CD8-positive, alpha-beta memory T cell (primary cell): ENCODE measurements at regions not wholly inside any gene's neighbourhood (a gene's known extent, or its start where the extent isn't known, plus 50 kb on each side); places are given as distances from the start of the nearest gene placed in this dataset.
"Not testable (repeated sequence)": the region's sequence is repeated elsewhere in the genome, so short reads cannot be mapped to it uniquely, and the experiment has no call there.

Experiments
- CTCF ChIA-PET: fragments of 350-600 bp; sonication (Branson Sonifier 250); formaldehyde crosslinking; loops from one replicate; lab custom pipeline; 2021; ENCODE audit warnings: antibody characterized with exemption; lab: Charles Lee
- POLR2A ChIA-PET: fragments of 350-600 bp; sonication (Branson Sonifier 250); formaldehyde crosslinking; loops from one replicate; lab custom pipeline; 2021; ENCODE audit warnings: antibody characterized with exemption; lab: Charles Lee
- DNase-seq, 5 donors: peaks; one replicate each; pipeline versions ENCODE4 v3.0.0 to v3.0.0-alpha.2; 2020 to 2022; ENCODE audit warnings: mixed read lengths in 1 of 5
- H3K27ac ChIP-seq: one replicate; pipeline ENCODE4 v1.7.0; 2013; ENCODE audit warnings: low read depth, mild to moderate bottlenecking, low read length, moderate library complexity
- H3K27me3 ChIP-seq: 2 replicates; pipeline ENCODE4 v1.7.0; 2013; ENCODE audit warnings: low read length, mild to moderate bottlenecking; ENCODE audit not compliant: insufficient read depth, poor library complexity, severe bottlenecking
- H3K36me3 ChIP-seq: 2 replicates; pipeline ENCODE4 v1.7.0; 2013; ENCODE audit warnings: mild to moderate bottlenecking, low read length, moderate library complexity; ENCODE audit not compliant: insufficient read depth
- H3K4me1 ChIP-seq: 2 replicates; pipeline ENCODE4 v1.7.0; 2013; ENCODE audit warnings: mild to moderate bottlenecking, low read length, moderate library complexity; ENCODE audit not compliant: insufficient read depth
- H3K4me3 ChIP-seq: 2 replicates; pipeline ENCODE4 v1.7.0; 2013; ENCODE audit warnings: mild to moderate bottlenecking, low read length
- H3K9me3 ChIP-seq: 2 replicates; pipeline ENCODE4 v1.7.0; 2013; ENCODE audit warnings: mild to moderate bottlenecking, low read length
- H3K27ac Mint-ChIP-seq, 8 donors: one replicate each; pipeline ENCODE4 v1.8.0; 2020 to 2021; ENCODE audit warnings: mixed read lengths in 8 of 8, mild to moderate bottlenecking in 6 of 8, inconsistent platforms in 3 of 8, moderate library complexity in 3 of 8
- H3K27me3 Mint-ChIP-seq, 2 donors: one replicate each; pipeline ENCODE4 v1.8.0; 2020 to 2021; ENCODE audit warnings: mixed read lengths in 2 of 2, mild to moderate bottlenecking in 1 of 2, moderate library complexity in 1 of 2
- H3K36me3 Mint-ChIP-seq, 3 donors: one replicate each; pipeline ENCODE4 v1.8.0; 2020 to 2021; ENCODE audit warnings: mixed read lengths in 3 of 3, inconsistent platforms in 1 of 3, mild to moderate bottlenecking in 1 of 3
- H3K4me1 Mint-ChIP-seq, 3 donors: one replicate each; pipeline ENCODE4 v1.8.0; 2020 to 2021; ENCODE audit warnings: mixed read lengths in 3 of 3, inconsistent platforms in 1 of 3, mild to moderate bottlenecking in 1 of 3
- H3K4me3 Mint-ChIP-seq, 7 donors: one replicate each; pipeline ENCODE4 v1.8.0; 2020 to 2021; ENCODE audit warnings: mixed read lengths in 7 of 7, mild to moderate bottlenecking in 6 of 7, moderate library complexity in 4 of 7, inconsistent platforms in 2 of 7
- H3K9me3 Mint-ChIP-seq, 5 donors: one replicate each; pipeline ENCODE4 v1.8.0; 2020 to 2022; ENCODE audit warnings: mixed read lengths in 5 of 5, mild to moderate bottlenecking in 3 of 5, moderate library complexity in 2 of 5, inconsistent platforms in 1 of 5

- H3K27ac Mint-ChIP-seq, H3K36me3 ChIP-seq: not testable (repeated sequence)
Measured at GRCh38 chr7:1304011-1304410, 71.3 kb downstream of the UNCX start.

GRCh38 chr7:1305873-1306272 lies 73.2 kb downstream of the UNCX start:
- no peaks in the 10 kb centered on the region for H3K27me3 ChIP-seq
- H3K9me3 ChIP-seq: no peaks in the 10 kb centered on the region
- H3K27ac Mint-ChIP-seq: no peak overlapping the region
- H3K27ac ChIP-seq: no peak overlapping the region
- peaks cover 0 to 2% (median 0%) of the 10 kb centered on the region in 5 donors for H3K9me3 Mint-ChIP-seq
- no peak overlapping the region for H3K4me3 ChIP-seq
- H3K4me1 ChIP-seq: no peaks in the 10 kb centered on the region
- ChIA-PET POLR2A (no interaction called here), CTCF (no interaction called here)
- H3K36me3 ChIP-seq: no peaks in the 10 kb centered on the region
- no peak for DNase-seq
- peaks cover 6 to 10% of the 10 kb centered on the region in 2 donors for H3K27me3 Mint-ChIP-seq
- peaks cover 0 to 1% (median 0%) of the 10 kb centered on the region in 3 donors for H3K36me3 Mint-ChIP-seq
- H3K4me1 Mint-ChIP-seq: no peaks in the 10 kb centered on the region
- H3K4me3 Mint-ChIP-seq: no peak overlapping the region

More at GRCh38 chr7:1304011-1304410, 71.3 kb downstream of the UNCX start:
- H3K4me1 Mint-ChIP-seq, H3K9me3 Mint-ChIP-seq, H3K27me3 ChIP-seq, CTCF ChIA-PET, H3K4me3 Mint-ChIP-seq, DNase-seq, H3K36me3 Mint-ChIP-seq, POLR2A ChIA-PET, H3K4me1 ChIP-seq, H3K4me3 ChIP-seq, H3K27ac ChIP-seq, H3K27me3 Mint-ChIP-seq, H3K9me3 ChIP-seq: not testable (repeated sequence)

GRCh38 chr7:1307828-1308227 lies 75.2 kb downstream of the UNCX start:
- Histone ChIP-seq H3K4me1 (no peaks in the 10 kb centered on the region), H3K27me3 (no peaks in the 10 kb centered on the region), H3K9me3 (no peaks in the 10 kb centered on the region), H3K36me3 (no peaks in the 10 kb centered on the region), H3K4me3 (no peak overlapping the region), H3K27ac (no peak overlapping the region)
- peaks cover 0 to 2% (median 0%) of the 10 kb centered on the region in 5 donors for H3K9me3 Mint-ChIP-seq
- no peak overlapping the region for H3K4me3 Mint-ChIP-seq
- H3K27me3 Mint-ChIP-seq: peaks cover 6 to 8% of the 10 kb centered on the region in 2 donors
- POLR2A ChIA-PET: no interaction called here
- H3K36me3 Mint-ChIP-seq: peaks cover 0 to 1% (median 0%) of the 10 kb centered on the region in 3 donors
- no peak for DNase-seq
- CTCF ChIA-PET: no interaction called here
- H3K4me1 Mint-ChIP-seq: no peaks in the 10 kb centered on the region
- no peak overlapping the region for H3K27ac Mint-ChIP-seq

- peaks cover 0 to 1% (median 0%) of the 10 kb centered on the region in 3 donors for H3K36me3 Mint-ChIP-seq
- no peaks in the 10 kb centered on the region for H3K4me1 Mint-ChIP-seq
- H3K4me3 Mint-ChIP-seq: no peak overlapping the region
- Histone ChIP-seq H3K36me3 (no peaks in the 10 kb centered on the region), H3K27me3 (no peaks in the 10 kb centered on the region), H3K4me3 (no peak overlapping the region), H3K4me1 (no peaks in the 10 kb centered on the region), H3K27ac (no peak overlapping the region), H3K9me3 (no peaks in the 10 kb centered on the region)
- H3K9me3 Mint-ChIP-seq: peaks cover 0 to 2% (median 0%) of the 10 kb centered on the region in 5 donors
- CTCF ChIA-PET: no interaction called here
- DNase-seq: no peak
- no peak overlapping the region for H3K27ac Mint-ChIP-seq
- H3K27me3 Mint-ChIP-seq: peaks cover 6 to 10% of the 10 kb centered on the region in 2 donors
- POLR2A ChIA-PET: no interaction called here
Measured at GRCh38 chr7:1309290-1309689, 76.6 kb downstream of the UNCX start.

GRCh38 chr7:1309996-1310395 lies 77.3 kb downstream of the UNCX start:
- Histone ChIP-seq H3K4me3 (no peak overlapping the region), H3K9me3 (no peaks in the 10 kb centered on the region), H3K27me3 (no peaks in the 10 kb centered on the region), H3K27ac (no peak overlapping the region), H3K36me3 (no peaks in the 10 kb centered on the region), H3K4me1 (no peaks in the 10 kb centered on the region)
- H3K36me3 Mint-ChIP-seq: peaks cover 0 to 1% (median 0%) of the 10 kb centered on the region in 3 donors
- H3K4me1 Mint-ChIP-seq: no peaks in the 10 kb centered on the region
- POLR2A ChIA-PET: no interaction called here
- no peak for DNase-seq
- CTCF ChIA-PET: no interaction called here
- no peak overlapping the region for H3K27ac Mint-ChIP-seq
- H3K9me3 Mint-ChIP-seq: peaks cover 0 to 2% (median 0%) of the 10 kb centered on the region in 5 donors
- H3K27me3 Mint-ChIP-seq: peaks cover 6 to 10% of the 10 kb centered on the region in 2 donors
- no peak overlapping the region for H3K4me3 Mint-ChIP-seq

- Mint-ChIP-seq H3K4me1 (no peaks in the 10 kb centered on the region), H3K27ac (no peak overlapping the region), H3K4me3 (no peak overlapping the region), H3K27me3 (peaks cover 10% of the 10 kb centered on the region in 2 donors), H3K9me3 (peaks cover 0 to 2% (median 0%) of the 10 kb centered on the region in 5 donors), H3K36me3 (peaks cover 0 to 1% (median 0%) of the 10 kb centered on the region in 3 donors)
- no peaks in the 10 kb centered on the region for H3K36me3 ChIP-seq
- POLR2A ChIA-PET: no interaction called here
- no peak for DNase-seq
- H3K27ac ChIP-seq: no peak overlapping the region
- H3K4me1 ChIP-seq: no peaks in the 10 kb centered on the region
- CTCF ChIA-PET: no interaction called here
- H3K4me3 ChIP-seq: no peak overlapping the region
- H3K9me3 ChIP-seq: no peaks in the 10 kb centered on the region
- no peaks in the 10 kb centered on the region for H3K27me3 ChIP-seq
Measured at GRCh38 chr7:1310936-1311335, 78.3 kb downstream of the UNCX start.

GRCh38 chr7:1311406-1312135 lies 78.9 kb downstream of the UNCX start:
- no peaks in the 10 kb centered on the region for H3K36me3 ChIP-seq
- Mint-ChIP-seq H3K27ac (no peak overlapping the region), H3K4me1 (no peaks in the 10 kb centered on the region), H3K4me3 (no peak overlapping the region), H3K36me3 (peaks cover 0 to under 1% (median 0%) of the 10 kb centered on the region in 3 donors), H3K27me3 (peaks cover 9% of the 10 kb centered on the region in 2 donors), H3K9me3 (peaks cover 0 to 2% (median 0%) of the 10 kb centered on the region in 5 donors)
- POLR2A ChIA-PET: no interaction called here
- H3K9me3 ChIP-seq: no peaks in the 10 kb centered on the region
- no peaks in the 10 kb centered on the region for H3K27me3 ChIP-seq
- DNase-seq: no peak
- no peaks in the 10 kb centered on the region for H3K4me1 ChIP-seq
- CTCF ChIA-PET: no interaction called here
- H3K4me3 ChIP-seq: no peak overlapping the region
- H3K27ac ChIP-seq: no peak overlapping the region

- no peak overlapping the region for H3K27ac Mint-ChIP-seq
- Histone ChIP-seq H3K9me3 (no peaks in the 10 kb centered on the region), H3K27me3 (no peaks in the 10 kb centered on the region), H3K27ac (no peak overlapping the region), H3K4me1 (no peaks in the 10 kb centered on the region), H3K36me3 (no peaks in the 10 kb centered on the region), H3K4me3 (no peak overlapping the region)
- no peaks in the 10 kb centered on the region for H3K36me3 Mint-ChIP-seq
- CTCF ChIA-PET: no interaction called here
- no peaks in the 10 kb centered on the region for H3K4me1 Mint-ChIP-seq
- H3K4me3 Mint-ChIP-seq: no peak overlapping the region
- H3K9me3 Mint-ChIP-seq: peaks cover 0 to 2% (median 0%) of the 10 kb centered on the region in 5 donors
- POLR2A ChIA-PET: no interaction called here
- no peak for DNase-seq
- H3K27me3 Mint-ChIP-seq: peaks cover 5 to 7% of the 10 kb centered on the region in 2 donors
Measured at GRCh38 chr7:1312136-1313070, 79.7 kb downstream of the UNCX start.
